GM12878 (cell line): ENCODE measurements at regions not wholly inside any gene's neighbourhood (a gene's known extent, or its start where the extent isn't known, plus 50 kb on each side); places are given as distances from the start of the nearest gene placed in this dataset.

Experiments used
- ATAC-seq: fragments of 200-7000 bp; cut with Tn5 transposase; 3 replicates; pipeline ENCODE4 v1.9.1; 2020; ENCODE audit warnings: mild to moderate bottlenecking, moderate library complexity
- BruUV-seq: library from RNA; stranded (reverse); fragments of 400-500 nt; replicated peaks from 2 replicates; lab custom pipeline; 2021; lab: Mats Ljungman, UMichigan
- CTCF ChIA-PET: fragments of 300-600 bp; sonication (Branson Sonifier 250); formaldehyde crosslinking; extraction: SDS; loops from one replicate; lab custom pipeline; 2021; ENCODE audit warnings: inconsistent platforms; lab: Yijun Ruan, JAX
- POLR2A ChIA-PET: fragments of 350-600 bp; formaldehyde crosslinking; extraction: SDS; loops from one replicate; lab custom pipeline; 2021; ENCODE audit warnings: inconsistent platforms; lab: Charles Lee
- RAD21 ChIA-PET: fragments of 300-600 bp; sonication (Branson Sonifier 250); formaldehyde crosslinking; loops from one replicate; lab custom pipeline; 2023; ENCODE audit warnings: antibody characterized with exemption; ENCODE audit not compliant: unreplicated experiment; lab: Charles Lee
- SMC1A ChIA-PET: fragments of 300-600 bp; sonication (Branson Sonifier 250); formaldehyde crosslinking; loops from one replicate; lab custom pipeline; 2023; ENCODE audit not compliant: unreplicated experiment, uncharacterized antibody; lab: Charles Lee
- DNase-seq: peaks from one replicate; pipeline ENCODE4 v3.0.0-alpha.2; 2011; ENCODE audit warnings: low read depth, low spot score
- FAIRE-seq: peaks from 3 replicates; lab custom pipeline; 2011; peaks lifted over from hg19 to GRCh38; lab: Jason Lieb, UNC
- H2AFZ ChIP-seq: 2 replicates; pipeline ENCODE4 v1.6.0; 2011; ENCODE audit warnings: low read depth, low read length, control low read depth; ENCODE audit not compliant: control insufficient read depth
- H3K27ac ChIP-seq: 2 replicates; pipeline ENCODE4 v1.5.1; 2011; ENCODE audit warnings: control low read depth; ENCODE audit not compliant: control insufficient read depth, insufficient read depth
- H3K27me3 ChIP-seq, 2 experiments: replicated peaks in 1 of 2; 2 replicates each; pipeline versions ENCODE4 v1.6.0 to v1.6.1; 2011; ENCODE audit warnings: low read length in 1 of 2; ENCODE audit not compliant: control insufficient read depth in 2 of 2, insufficient read depth in 2 of 2
- H3K36me3 ChIP-seq, 2 experiments: 2 replicates each; pipeline ENCODE4 v1.5.1; 2011; ENCODE audit warnings: low read length in 1 of 2; ENCODE audit not compliant: control insufficient read depth in 2 of 2, insufficient read depth in 2 of 2
- H3K4me1 ChIP-seq: 2 replicates; pipeline ENCODE4 v1.6.1; 2011; ENCODE audit warnings: mild to moderate bottlenecking, low read length, moderate library complexity, mixed read lengths; ENCODE audit not compliant: control insufficient read depth, insufficient read depth
- H3K4me2 ChIP-seq: 2 replicates; pipeline ENCODE4 v1.6.0; 2011; ENCODE audit warnings: control low read depth; ENCODE audit not compliant: control insufficient read depth, insufficient read depth
- H3K4me3 ChIP-seq: fragments of 200-600 bp; sonication (generic); 2 replicates; pipeline ENCODE4 v1.5.1; 2016
- H3K79me2 ChIP-seq: 2 replicates; pipeline ENCODE4 v1.6.0; 2011; ENCODE audit warnings: low read length; ENCODE audit not compliant: control insufficient read depth, insufficient read depth
- H3K9ac ChIP-seq: 2 replicates; pipeline ENCODE4 v1.8.0; 2011; ENCODE audit warnings: low read length, control low read depth, mixed read lengths; ENCODE audit not compliant: control insufficient read depth, insufficient read depth
- H3K9me3 ChIP-seq: replicated peaks from 3 replicates; pipeline ENCODE4 v1.5.1; 2011; ENCODE audit warnings: mild to moderate bottlenecking, low read length; ENCODE audit not compliant: control insufficient read depth, insufficient read depth
- H4K20me1 ChIP-seq: 2 replicates; pipeline ENCODE4 v1.6.0; 2011; ENCODE audit not compliant: control insufficient read depth, insufficient read depth
- ATF2 ChIP-seq: IDR thresholded peaks from 2 replicates; pipeline ENCODE4 v1.6.1; 2012; ENCODE audit warnings: low read length, inconsistent platforms
- E2F8 ChIP-seq: fragments of 450-650 bp; IDR thresholded peaks from 2 replicates; pipeline ENCODE4 v1.6.1; 2018; ENCODE audit warnings: mild to moderate bottlenecking, low read depth, moderate library complexity; ENCODE audit not compliant: partially characterized antibody
- EZH2 ChIP-seq: IDR thresholded peaks from 2 replicates; pipeline ENCODE4 v1.6.1; 2012; ENCODE audit warnings: low read depth, mild to moderate bottlenecking, control low read depth, inconsistent platforms, low read length, borderline replicate concordance; ENCODE audit not compliant: control insufficient read depth
- IRF5 ChIP-seq: fragments of 450-650 bp; IDR thresholded peaks from 2 replicates; pipeline ENCODE4 v1.6.1; 2017; ENCODE audit warnings: borderline replicate concordance
- JUND ChIP-seq: IDR thresholded peaks from 2 replicates; pipeline ENCODE4 v1.6.1; 2012; ENCODE audit warnings: low read depth, mild to moderate bottlenecking, low read length, improper control_type of control experiment, moderate library complexity
- NKRF ChIP-seq: fragments of 450-650 bp; conservative IDR thresholded peaks from 2 replicates; pipeline ENCODE4 v1.6.1; 2017; ENCODE audit warnings: mild to moderate bottlenecking, moderate library complexity
- RAD51 ChIP-seq: fragments of 450-650 bp; IDR thresholded peaks from 2 replicates; pipeline ENCODE4 v1.6.1; 2016; ENCODE audit warnings: moderate library complexity, mild to moderate bottlenecking, inconsistent platforms
- SIN3A ChIP-seq: IDR thresholded peaks from 2 replicates; pipeline ENCODE4 v1.6.1; 2012; ENCODE audit warnings: low read depth, low read length, improper control_type of control experiment
- SRF ChIP-seq, 2 experiments: IDR thresholded peaks; 2 replicates each; pipeline ENCODE4 v1.6.1; 2011; ENCODE audit warnings: low read depth in 2 of 2, low read length in 2 of 2, mild to moderate bottlenecking in 1 of 2, moderate library complexity in 1 of 2
- ZBED1 ChIP-seq: IDR thresholded peaks from 2 replicates; pipeline ENCODE4 v1.6.1; 2016; ENCODE audit warnings: borderline replicate concordance
- ZNF687 ChIP-seq: fragments of 450-650 bp; IDR thresholded peaks from 2 replicates; pipeline ENCODE4 v1.6.1; 2017; ENCODE audit warnings: mild to moderate bottlenecking, moderate library complexity
- ZSCAN29 ChIP-seq: fragments of 450-650 bp; IDR thresholded peaks from 2 replicates; pipeline ENCODE4 v1.6.1; 2017; ENCODE audit warnings: mild to moderate bottlenecking, moderate library complexity
- WGBS: methylation state at CpG from one replicate; pipeline ENCODE4 v1.1.6; 2016; ENCODE audit warnings: low lambda C conversion rate; ENCODE audit not compliant: insufficient replicate concordance, insufficient coverage; ENCODE audit errors: missing lambda C conversion rate; 5-methylcytosine and 5-hydroxymethylcytosine counted together
- in situ Hi-C: fragments of 300-500 bp; cut with MboI; formaldehyde crosslinking; loops from 9 replicates; pipeline ENCODE4 v1.14.3; 2018; ENCODE audit warnings: mixed read lengths
- intact Hi-C: fragments of 100-400 bp; cut with micrococcal nuclease; formaldehyde crosslinking; loops from one replicate; pipeline ENCODE4 v1.14.2; 2022; ENCODE audit not compliant: unreplicated experiment

- TF ChIP-seq NKRF, result no peak
- TF ChIP-seq JUND, result no peak
- no peak for TF ChIP-seq SRF (IDR thresholded peaks at IDR 0.05; ENCODE audit: low read depth in 2 of 2, low read length in 2 of 2)
- TF ChIP-seq EZH2, result no peak
- TF ChIP-seq ZNF687, result no peak
- TF ChIP-seq ZSCAN29, result no peak
- TF ChIP-seq SIN3A, result no peak
Observed at GRCh38 chr20:22006306-22006705, 300.8 kb downstream of the PAX1 start (continued).

GRCh38 chr20:22005535-22005934 is 300.1 kb downstream of the PAX1 start:
- 19% methylated on average over 2 of the region's 2 CpGs for WGBS
- no peaks in the 10 kb centered on the region for H3K4me1 ChIP-seq
- H3K79me2 ChIP-seq, result no peaks in the 10 kb centered on the region
- no peak for DNase-seq
- no TSS peak for BruUV-seq
- H3K36me3 ChIP-seq, result no peaks in the 10 kb centered on the region
- H3K4me3 ChIP-seq, result no peak overlapping the region
- no peak for FAIRE-seq
- in situ Hi-C loops, result no loop called here
- CTCF ChIA-PET, result no interaction called here
- no peak overlapping the region for H3K4me2 ChIP-seq
- no peak overlapping the region for H3K27ac ChIP-seq
- no peak for ATAC-seq
- SMC1A ChIA-PET, result no interaction called here
- intact Hi-C loops, result no loop called here
- RAD21 ChIA-PET, result no interaction called here
- no peaks in the 10 kb centered on the region for H4K20me1 ChIP-seq
- no peaks in the 10 kb centered on the region for H3K9me3 ChIP-seq
- no peak overlapping the region for H3K9ac ChIP-seq
- POLR2A ChIA-PET, result no interaction called here
- H2AFZ ChIP-seq, result no peak overlapping the region
- no peaks in the 10 kb centered on the region for H3K27me3 ChIP-seq
- TF ChIP-seq ZBED1 (no peak), ATF2 (no peak), IRF5 (no peak), E2F8 (no peak), RAD51 (no peak), ZSCAN29 (no peak)
